ENCODE measurements at regions not wholly inside any gene's neighbourhood (a gene's known extent, or its start where the extent isn't known, plus 50 kb on each side); places are given as distances from the start of the nearest gene placed in this dataset.

GRCh38 chr13:59414006-59414405 is 749.7 kb downstream of the DIAPH3 start:
- Histone ChIP-seq H3K4me1 (ENCODE audit: control insufficient read depth in 2 of 2, insufficient read depth in 2 of 2, low read length in 2 of 2) (no peaks in the 10 kb centered on the region), H3K9me3 (ENCODE audit: control extremely low read depth in 1 of 3, control insufficient read depth in 2 of 3, insufficient read depth in 1 of 3, low read length in 2 of 3) (no peaks in the 10 kb centered on the region), H3K27ac (ENCODE audit: low read length in 2 of 2) (no peak overlapping the region), H3K27me3 (replicated peaks in 1 of 4; ENCODE audit: control extremely low read depth in 1 of 4, control insufficient read depth in 3 of 4, insufficient read depth in 4 of 4, low read length in 3 of 4) (no peaks in the 10 kb centered on the region), H3K4me3 (ENCODE audit: control extremely low read depth in 1 of 5, extremely low read depth in 1 of 5, insufficient read depth in 1 of 5, low read depth in 2 of 5, low read length in 4 of 5) (no peak overlapping the region), H3K36me3 (replicated peaks in 1 of 2; ENCODE audit: control extremely low read depth in 1 of 2, control insufficient read depth in 1 of 2, extremely low read depth in 1 of 2, insufficient read depth in 2 of 2, low read length in 1 of 2) (no peaks in the 10 kb centered on the region), H3K79me2 (ENCODE audit: control insufficient read depth, insufficient read depth, low read length) (no peaks in the 10 kb centered on the region), H4K20me1 (ENCODE audit: control insufficient read depth, insufficient read depth, low read length, poor library complexity, severe bottlenecking) (no peaks in the 10 kb centered on the region), H3K9ac (ENCODE audit: low read length) (no peak overlapping the region), H2AFZ (ENCODE audit: insufficient read depth, low read depth, low read length, poor library complexity, severe bottlenecking) (no peak overlapping the region), H3K4me2 (replicated peaks; ENCODE audit: low read depth, low read length, poor library complexity, severe bottlenecking) (no peak overlapping the region)
- ChIA-PET POLR2A (no interaction called here), CTCF (no interaction called here)
- DNase-seq: no peak
- Mint-ChIP-seq H3K9me3 (ENCODE audit: insufficient read depth) (no peaks in the 10 kb centered on the region), H3K27me3 (no peaks in the 10 kb centered on the region), H3K4me3 (no peak overlapping the region), H3K27ac (no peak overlapping the region), H3K4me1 (no peaks in the 10 kb centered on the region)
- intact Hi-C loops (cut with micrococcal nuclease): no loop called here
- no CpG with 5 or more reads among the region's 1 CpG for WGBS (ENCODE audit: insufficient coverage)
- TF ChIP-seq CTCF (IDR thresholded peaks at IDR 0.05) (no peak), EZH2 (IDR thresholded peaks at IDR 0.05; ENCODE audit: borderline replicate concordance, insufficient read depth, low read depth, low read length, poor library complexity, severe bottlenecking) (no peak)
- ATAC-seq (ENCODE audit: low read depth): no peak

GRCh38 chr13:59415498-59415897 is 748.2 kb downstream of the DIAPH3 start:
- ATAC-seq (ENCODE audit: low read depth) (no peak), DNase-seq (no peak)
- H4K20me1 ChIP-seq (ENCODE audit: control insufficient read depth, insufficient read depth, low read length, poor library complexity, severe bottlenecking): no peaks in the 10 kb centered on the region
- H3K9ac ChIP-seq (ENCODE audit: low read length): no peak overlapping the region
- intact Hi-C loops (cut with micrococcal nuclease): no loop called here
- H3K4me1 Mint-ChIP-seq: no peaks in the 10 kb centered on the region
- no peaks in the 10 kb centered on the region for H3K27me3 ChIP-seq (replicated peaks in 1 of 4; ENCODE audit: control extremely low read depth in 1 of 4, control insufficient read depth in 3 of 4, insufficient read depth in 4 of 4, low read length in 3 of 4)
- no peak overlapping the region for H3K4me3 Mint-ChIP-seq
- no peak overlapping the region for H2AFZ ChIP-seq (ENCODE audit: insufficient read depth, low read depth, low read length, poor library complexity, severe bottlenecking)
- no peaks in the 10 kb centered on the region for H3K4me1 ChIP-seq (ENCODE audit: control insufficient read depth in 2 of 2, insufficient read depth in 2 of 2, low read length in 2 of 2)
- ChIA-PET CTCF (no interaction called here), POLR2A (no interaction called here)
- H3K27ac Mint-ChIP-seq: no peak overlapping the region
- H3K4me2 ChIP-seq (replicated peaks; ENCODE audit: low read depth, low read length, poor library complexity, severe bottlenecking): no peak overlapping the region
- no peaks in the 10 kb centered on the region for H3K27me3 Mint-ChIP-seq
- peaks cover 0 to 2% (median 0%) of the 10 kb centered on the region in 3 donors for H3K9me3 ChIP-seq (ENCODE audit: control extremely low read depth in 1 of 3, control insufficient read depth in 2 of 3, insufficient read depth in 1 of 3, low read length in 2 of 3)
- 90% methylated on average over 5 of the region's 5 CpGs for WGBS (ENCODE audit: insufficient coverage)
- H3K27ac ChIP-seq (ENCODE audit: low read length in 2 of 2): no peak overlapping the region
- peaks cover 2% of the 10 kb centered on the region for H3K9me3 Mint-ChIP-seq (ENCODE audit: insufficient read depth)
- no peak for TF ChIP-seq EZH2 (IDR thresholded peaks at IDR 0.05; ENCODE audit: borderline replicate concordance, insufficient read depth, low read depth, low read length, poor library complexity, severe bottlenecking)
- TF ChIP-seq CTCF (IDR thresholded peaks at IDR 0.05): no peak
- H3K79me2 ChIP-seq (ENCODE audit: control insufficient read depth, insufficient read depth, low read length): no peaks in the 10 kb centered on the region
- no peaks in the 10 kb centered on the region for H3K36me3 ChIP-seq (replicated peaks in 1 of 2; ENCODE audit: control extremely low read depth in 1 of 2, control insufficient read depth in 1 of 2, extremely low read depth in 1 of 2, insufficient read depth in 2 of 2, low read length in 1 of 2)
- no peak overlapping the region for H3K4me3 ChIP-seq (ENCODE audit: control extremely low read depth in 1 of 5, extremely low read depth in 1 of 5, insufficient read depth in 1 of 5, low read depth in 2 of 5, low read length in 4 of 5)
